Motor neuron (in vitro differentiated cells): ENCODE measurements at regions not wholly inside any gene's neighbourhood (a gene's known extent, or its start where the extent isn't known, plus 50 kb on each side); places are given as distances from the start of the nearest gene placed in this dataset.

ENCODE experiments used
- ATAC-seq, 8 experiments: fragments of 200-7000 bp; cut with Tn5 transposase; replicated peaks in 6 of 8; 2 replicates each; pipeline ENCODE4 v1.8.0; 2021; ENCODE audit warnings: mild to moderate bottlenecking in 8 of 8, moderate library complexity in 8 of 8
- H3K27ac ChIP-seq, 2 donors: fragments of 250-450 bp; sonication (Bioruptor Pico); 2 replicates each; pipeline ENCODE4 v1.9.0; 2021; ENCODE audit warnings: antibody characterized with exemption in 2 of 2, mild to moderate bottlenecking in 2 of 2, moderate library complexity in 1 of 2
- H3K4me1 ChIP-seq, 2 donors: fragments of 250-450 bp; sonication (Bioruptor Pico); replicated peaks in 1 of 2; 2 replicates each; pipeline ENCODE4 v1.6.1; 2021; ENCODE audit warnings: antibody characterized with exemption in 2 of 2, mild to moderate bottlenecking in 2 of 2, moderate library complexity in 1 of 2
- H3K4me3 ChIP-seq, 5 donors: fragments of 250-450 bp; sonication (Bioruptor Pico); 2 replicates each; pipeline ENCODE4 v1.9.0; 2021; ENCODE audit warnings: antibody characterized with exemption in 5 of 5, mild to moderate bottlenecking in 5 of 5, moderate library complexity in 4 of 5
- WGBS, 10 experiments: fragments of 450-650 bp; shearing (Covaris generic); methylation state at CpG; one replicate each; pipeline ENCODE4 v1.0.0; 2022; 5-methylcytosine and 5-hydroxymethylcytosine counted together
- in situ Hi-C, 9 experiments: fragments of 400-800 bp; cut with MboI; loops; one replicate each; pipeline ENCODE4 v1.15.0; 2021; ENCODE audit warnings: low sequenced_read_pairs in 9 of 9, low pct_unique_long_range_greater_than_20kb in 2 of 9; ENCODE audit not compliant: unreplicated experiment in 9 of 9

- 49 to 90% (median 71%) methylated on average over 1 to 3 of the region's 3 CpGs; no CpG with 5 or more reads in 2 of the 10 experiments for WGBS, 10 experiments
- in situ Hi-C loops: no loop called here
- Histone ChIP-seq H3K4me3 (no peak overlapping the region), H3K27ac (no peak overlapping the region), H3K4me1 (no peaks in the 10 kb centered on the region)
- ATAC-seq: peak in 2 of 8 experiments; percentile 44 to 60
Measured at GRCh38 chr1:195939844-195940243, 668.4 kb downstream of the KCNT2 start.

- H3K4me3 ChIP-seq: no peak overlapping the region
- in situ Hi-C loops: no loop called here
- WGBS, 10 experiments: 6 to 85% (median 72%) methylated on average over 5 to 10 of the region's 10 CpGs
- no peaks in the 10 kb centered on the region for H3K4me1 ChIP-seq
- H3K27ac ChIP-seq: no peak overlapping the region
- no peak for ATAC-seq
Measured at GRCh38 chr1:195934817-195935553, 673.3 kb downstream of the KCNT2 start.

- in situ Hi-C loops: no loop called here
- ATAC-seq: peak in 1 of 8 experiments; percentile 33
- Histone ChIP-seq H3K4me1 (no peaks in the 10 kb centered on the region), H3K4me3 (no peak overlapping the region), H3K27ac (no peak overlapping the region)
- 33 to 100% (median 96%) methylated on average over 1 of the region's 1 CpG for WGBS, 10 experiments
Measured at GRCh38 chr1:195933835-195934234, 674.4 kb downstream of the KCNT2 start.

GRCh38 chr1:195915826-195916225 is 692.4 kb downstream of the KCNT2 start:
- WGBS, 10 experiments: 57 to 100% (median 70%) methylated on average over 1 of the region's 1 CpG; no CpG with 5 or more reads in 6 of the 10 experiments
- no peak overlapping the region for H3K27ac ChIP-seq

GRCh38 chr1:195909061-195909460 is 699.2 kb downstream of the KCNT2 start:
- H3K27ac ChIP-seq: no peak overlapping the region
- ATAC-seq: no peak
- no peaks in the 10 kb centered on the region for H3K4me1 ChIP-seq
- in situ Hi-C loops: no loop called here
- no peak overlapping the region for H3K4me3 ChIP-seq
- 41 to 100% (median 88%) methylated on average over 1 to 6 of the region's 6 CpGs; no CpG with 5 or more reads in 1 of the 10 experiments for WGBS, 10 experiments

More at GRCh38 chr1:195915826-195916225, 692.4 kb downstream of the KCNT2 start:
- no peak for ATAC-seq
- in situ Hi-C loops: no loop called here
- Histone ChIP-seq H3K4me1 (no peaks in the 10 kb centered on the region), H3K4me3 (no peak overlapping the region)

- WGBS, 10 experiments: 18 to 100% (median 88%) methylated on average over 1 of the region's 1 CpG
- H3K27ac ChIP-seq: no peak overlapping the region
- in situ Hi-C loops: no loop called here
- no peak overlapping the region for H3K4me3 ChIP-seq
- no peaks in the 10 kb centered on the region for H3K4me1 ChIP-seq
- ATAC-seq: no peak
Measured at GRCh38 chr1:195908121-195908520, 700.1 kb downstream of the KCNT2 start.

- in situ Hi-C loops: no loop called here
- ATAC-seq: no peak
- no peaks in the 10 kb centered on the region for H3K4me1 ChIP-seq
- no peak overlapping the region for H3K4me3 ChIP-seq
- WGBS, 10 experiments: 0 to 100% (median 91%) methylated on average over 2 to 3 of the region's 3 CpGs; no CpG with 5 or more reads in 2 of the 10 experiments
- H3K27ac ChIP-seq: no peak overlapping the region
Measured at GRCh38 chr1:195903203-195903602, 705.0 kb downstream of the KCNT2 start.

GRCh38 chr1:195902779-195903178 is 705.5 kb downstream of the KCNT2 start:
- Histone ChIP-seq H3K4me1 (no peaks in the 10 kb centered on the region), H3K27ac (no peak overlapping the region), H3K4me3 (no peak overlapping the region)
- 67 to 100% (median 92%) methylated on average over 2 to 4 of the region's 4 CpGs; no CpG with 5 or more reads in 2 of the 10 experiments for WGBS, 10 experiments
- no peak for ATAC-seq
- in situ Hi-C loops: no loop called here

GRCh38 chr1:195899762-195900352 is 708.4 kb downstream of the KCNT2 start:
- Histone ChIP-seq H3K4me3 (no peak overlapping the region), H3K27ac (no peak overlapping the region), H3K4me1 (no peaks in the 10 kb centered on the region)
- in situ Hi-C loops: no loop called here
- 0 to 100% (median 84%) methylated on average over 1 of the region's 1 CpG; no CpG with 5 or more reads in 2 of the 10 experiments for WGBS, 10 experiments
- ATAC-seq: peak in 2 of 8 experiments; percentile 78 to 80

- in situ Hi-C loops: no loop called here
- no peak overlapping the region for H3K4me3 ChIP-seq
- no peak for ATAC-seq
- no peak overlapping the region for H3K27ac ChIP-seq
- WGBS, 10 experiments: 50 to 93% (median 71%) methylated on average over 1 to 2 of the region's 2 CpGs; no CpG with 5 or more reads in 1 of the 10 experiments
- no peaks in the 10 kb centered on the region for H3K4me1 ChIP-seq
Measured at GRCh38 chr1:195898924-195899323, 709.3 kb downstream of the KCNT2 start.

GRCh38 chr1:195898373-195898772 is 709.9 kb downstream of the KCNT2 start:
- no peak for ATAC-seq
- H3K4me3 ChIP-seq: no peak overlapping the region
- no peak overlapping the region for H3K27ac ChIP-seq
- 43 to 96% (median 89%) methylated on average over 1 to 3 of the region's 3 CpGs for WGBS, 10 experiments
- no peaks in the 10 kb centered on the region for H3K4me1 ChIP-seq
- in situ Hi-C loops: no loop called here

- Histone ChIP-seq H3K27ac (no peak overlapping the region), H3K4me1 (no peaks in the 10 kb centered on the region), H3K4me3 (no peak overlapping the region)
- WGBS, 10 experiments: 23 to 100% (median 91%) methylated on average over 2 to 6 of the region's 6 CpGs
- ATAC-seq: no peak
- in situ Hi-C loops: no loop called here
Measured at GRCh38 chr1:195897076-195897475, 711.2 kb downstream of the KCNT2 start.

GRCh38 chr1:195894411-195894810 is 713.8 kb downstream of the KCNT2 start:
- ATAC-seq: no peak
- in situ Hi-C loops: no loop called here
- H3K4me1 ChIP-seq: no peaks in the 10 kb centered on the region
- H3K4me3 ChIP-seq: no peak overlapping the region
- H3K27ac ChIP-seq: no peak overlapping the region
- WGBS, 10 experiments: 45 to 88% (median 50%) methylated on average over 1 of the region's 1 CpG; no CpG with 5 or more reads in 7 of the 10 experiments
